Activated CD4-positive, alpha-beta memory T cell treated with anti-CD3 and anti-CD28 coated beads, Interleukin-2, amount 10 ng/mL, durations not matched to agents 7 days and 5 days (primary cell): ENCODE measurements at regions not wholly inside any gene's neighbourhood (a gene's known extent, or its start where the extent isn't known, plus 50 kb on each side); places are given as distances from the start of the nearest gene placed in this dataset.
"Not testable (repeated sequence)": the region's sequence is repeated elsewhere in the genome, so short reads cannot be mapped to it uniquely, and the experiment has no call there.

Experiments
- CTCF ChIA-PET: fragments of 350-600 bp; sonication (Branson Sonifier 250); formaldehyde crosslinking; loops from one replicate; lab custom pipeline; 2021; ENCODE audit warnings: antibody characterized with exemption, inconsistent platforms; lab: Charles Lee
- POLR2A ChIA-PET: fragments of 350-600 bp; sonication (Branson Sonifier 250); formaldehyde crosslinking; loops from one replicate; lab custom pipeline; 2021; ENCODE audit warnings: antibody characterized with exemption; lab: Charles Lee
- DNase-seq: peaks from one replicate; pipeline ENCODE4 v3.0.0-alpha.2; 2020
- H3K27ac Mint-ChIP-seq: one replicate; pipeline ENCODE4 v1.8.0; 2021; ENCODE audit warnings: mild to moderate bottlenecking, mixed read lengths
- H3K27me3 Mint-ChIP-seq: one replicate; pipeline ENCODE4 v1.8.0; 2021; ENCODE audit warnings: mixed read lengths
- H3K36me3 Mint-ChIP-seq: one replicate; pipeline ENCODE4 v1.8.0; 2021; ENCODE audit warnings: low read depth, mixed read lengths
- H3K4me1 Mint-ChIP-seq: one replicate; pipeline ENCODE4 v1.8.0; 2021; ENCODE audit warnings: mixed read lengths
- H3K4me3 Mint-ChIP-seq: one replicate; pipeline ENCODE4 v1.8.0; 2021; ENCODE audit warnings: mild to moderate bottlenecking, mixed read lengths
- H3K9me3 Mint-ChIP-seq: one replicate; pipeline ENCODE4 v1.8.0; 2021; ENCODE audit warnings: mixed read lengths

- Mint-ChIP-seq H3K36me3 (no peaks in the 10 kb centered on the region), H3K9me3 (peaks cover 5% of the 10 kb centered on the region), H3K4me1 (no peaks in the 10 kb centered on the region), H3K27me3 (no peaks in the 10 kb centered on the region), H3K27ac (no peak overlapping the region), H3K4me3 (no peak overlapping the region)
- ChIA-PET CTCF (no interaction called here), POLR2A (no interaction called here)
- DNase-seq, result no peak
Measured at GRCh38 chr2:22420076-22420475, 964.9 kb upstream of the KLHL29 start.

GRCh38 chr2:22442051-22442450 lies 942.9 kb upstream of the KLHL29 start:
- no peaks in the 10 kb centered on the region for H3K36me3 Mint-ChIP-seq
- no peaks in the 10 kb centered on the region for H3K9me3 Mint-ChIP-seq
- no peaks in the 10 kb centered on the region for H3K27me3 Mint-ChIP-seq
- H3K4me1 Mint-ChIP-seq, result no peaks in the 10 kb centered on the region
- ChIA-PET CTCF (no interaction called here), POLR2A (no interaction called here)
- DNase-seq, result no peak
- no peak overlapping the region for H3K4me3 Mint-ChIP-seq
- no peak overlapping the region for H3K27ac Mint-ChIP-seq

GRCh38 chr2:22444281-22444680 lies 940.7 kb upstream of the KLHL29 start:
- Mint-ChIP-seq H3K4me3 (no peak overlapping the region), H3K27ac (no peak overlapping the region), H3K9me3 (no peaks in the 10 kb centered on the region), H3K4me1 (no peaks in the 10 kb centered on the region), H3K27me3 (no peaks in the 10 kb centered on the region), H3K36me3 (no peaks in the 10 kb centered on the region)
- ChIA-PET POLR2A (no interaction called here), CTCF (no interaction called here)
- no peak for DNase-seq

- Mint-ChIP-seq H3K27ac (no peak overlapping the region), H3K9me3 (peaks cover 6% of the 10 kb centered on the region), H3K36me3 (no peaks in the 10 kb centered on the region), H3K27me3 (no peaks in the 10 kb centered on the region), H3K4me1 (no peaks in the 10 kb centered on the region), H3K4me3 (no peak overlapping the region)
- DNase-seq, result no peak
- ChIA-PET CTCF (no interaction called here), POLR2A (no interaction called here)
Measured at GRCh38 chr2:22449696-22450095, 935.3 kb upstream of the KLHL29 start.

GRCh38 chr2:22450831-22451230 lies 934.1 kb upstream of the KLHL29 start:
- peaks cover 9% of the 10 kb centered on the region for H3K9me3 Mint-ChIP-seq
- H3K27ac Mint-ChIP-seq, result no peak overlapping the region
- ChIA-PET CTCF (no interaction called here), POLR2A (no interaction called here)
- H3K4me3 Mint-ChIP-seq, result no peak overlapping the region
- H3K27me3 Mint-ChIP-seq, result no peaks in the 10 kb centered on the region
- H3K36me3 Mint-ChIP-seq, result no peaks in the 10 kb centered on the region
- H3K4me1 Mint-ChIP-seq, result no peaks in the 10 kb centered on the region
- no peak for DNase-seq

GRCh38 chr2:22454826-22455485 lies 930.0 kb upstream of the KLHL29 start:
- ChIA-PET CTCF (no interaction called here), POLR2A (no interaction called here)
- no peak for DNase-seq
- no peaks in the 10 kb centered on the region for H3K36me3 Mint-ChIP-seq
- H3K27me3 Mint-ChIP-seq, result no peaks in the 10 kb centered on the region
- H3K27ac Mint-ChIP-seq, result no peak overlapping the region
- H3K4me3 Mint-ChIP-seq, result no peak overlapping the region
- H3K4me1 Mint-ChIP-seq, result no peaks in the 10 kb centered on the region
- H3K9me3 Mint-ChIP-seq, result peaks cover 9% of the 10 kb centered on the region

- peaks cover 5% of the 10 kb centered on the region for H3K9me3 Mint-ChIP-seq
- no peak for DNase-seq
- POLR2A ChIA-PET, result no interaction called here
- H3K36me3 Mint-ChIP-seq, result no peaks in the 10 kb centered on the region
- H3K27me3 Mint-ChIP-seq, result no peaks in the 10 kb centered on the region
- H3K4me1 Mint-ChIP-seq, result no peaks in the 10 kb centered on the region
- no peak overlapping the region for H3K4me3 Mint-ChIP-seq
- no peak overlapping the region for H3K27ac Mint-ChIP-seq
- CTCF ChIA-PET, result no interaction called here
Measured at GRCh38 chr2:22458440-22458839, 926.5 kb upstream of the KLHL29 start.

GRCh38 chr2:22475103-22475502 lies 909.9 kb upstream of the KLHL29 start:
- H3K36me3 Mint-ChIP-seq, POLR2A ChIA-PET, H3K27me3 Mint-ChIP-seq, H3K27ac Mint-ChIP-seq, CTCF ChIA-PET, H3K4me1 Mint-ChIP-seq, DNase-seq, H3K4me3 Mint-ChIP-seq: not testable (repeated sequence)
- peaks cover 16% of the 10 kb centered on the region for H3K9me3 Mint-ChIP-seq

- no peaks in the 10 kb centered on the region for H3K36me3 Mint-ChIP-seq
- ChIA-PET CTCF (no interaction called here), POLR2A (no interaction called here)
- H3K9me3 Mint-ChIP-seq, result peaks cover 19% of the 10 kb centered on the region
- H3K27me3 Mint-ChIP-seq, result no peaks in the 10 kb centered on the region
- no peak overlapping the region for H3K27ac Mint-ChIP-seq
- no peak overlapping the region for H3K4me3 Mint-ChIP-seq
- no peak for DNase-seq
- no peaks in the 10 kb centered on the region for H3K4me1 Mint-ChIP-seq
Measured at GRCh38 chr2:22478329-22478728, 906.6 kb upstream of the KLHL29 start.

- Mint-ChIP-seq H3K36me3 (no peaks in the 10 kb centered on the region), H3K27ac (no peak overlapping the region), H3K4me1 (no peaks in the 10 kb centered on the region)
Measured at GRCh38 chr2:22481486-22482259, 903.3 kb upstream of the KLHL29 start.

GRCh38 chr2:22483036-22483435 lies 901.9 kb upstream of the KLHL29 start:
- Mint-ChIP-seq H3K4me1 (no peaks in the 10 kb centered on the region), H3K36me3 (no peaks in the 10 kb centered on the region), H3K9me3 (peaks cover 6% of the 10 kb centered on the region), H3K27ac (no peak overlapping the region), H3K27me3 (no peaks in the 10 kb centered on the region), H3K4me3 (no peak overlapping the region)
- CTCF ChIA-PET, result no interaction called here
- no peak for DNase-seq
- POLR2A ChIA-PET, result no interaction called here

More at GRCh38 chr2:22481486-22482259, 903.3 kb upstream of the KLHL29 start:
- ChIA-PET CTCF (no interaction called here), POLR2A (no interaction called here)
- H3K27me3 Mint-ChIP-seq, result no peaks in the 10 kb centered on the region
- H3K4me3 Mint-ChIP-seq, result no peak overlapping the region
- DNase-seq, result no peak
- H3K9me3 Mint-ChIP-seq, result peaks cover 12% of the 10 kb centered on the region

GRCh38 chr2:22485486-22485885 lies 899.5 kb upstream of the KLHL29 start:
- Mint-ChIP-seq H3K27me3 (no peaks in the 10 kb centered on the region), H3K4me3 (no peak overlapping the region), H3K4me1 (no peaks in the 10 kb centered on the region), H3K36me3 (no peaks in the 10 kb centered on the region), H3K27ac (no peak overlapping the region), H3K9me3 (peaks cover 3% of the 10 kb centered on the region)
- CTCF ChIA-PET, result no interaction called here
- DNase-seq, result no peak
- POLR2A ChIA-PET, result no interaction called here

GRCh38 chr2:22486343-22486742 lies 898.6 kb upstream of the KLHL29 start:
- Mint-ChIP-seq H3K27me3 (no peaks in the 10 kb centered on the region), H3K36me3 (no peaks in the 10 kb centered on the region), H3K27ac (no peak overlapping the region), H3K9me3 (peaks cover under 1% of the 10 kb centered on the region), H3K4me3 (no peak overlapping the region), H3K4me1 (no peaks in the 10 kb centered on the region)
- no peak for DNase-seq
- CTCF ChIA-PET, result no interaction called here
- POLR2A ChIA-PET, result no interaction called here

- H3K36me3 Mint-ChIP-seq, result no peaks in the 10 kb centered on the region
- CTCF ChIA-PET, result no interaction called here
- H3K4me3 Mint-ChIP-seq, result no peak overlapping the region
- no peak overlapping the region for H3K27ac Mint-ChIP-seq
- DNase-seq, result no peak
- POLR2A ChIA-PET, result no interaction called here
- H3K4me1 Mint-ChIP-seq, result no peaks in the 10 kb centered on the region
- peaks cover 4% of the 10 kb centered on the region for H3K9me3 Mint-ChIP-seq
- H3K27me3 Mint-ChIP-seq, result no peaks in the 10 kb centered on the region
Measured at GRCh38 chr2:22487036-22487435, 897.9 kb upstream of the KLHL29 start.
